A549 (cell line): ENCODE measurements at regions not wholly inside any gene's neighbourhood (a gene's known extent, or its start where the extent isn't known, plus 50 kb on each side); places are given as distances from the start of the nearest gene placed in this dataset.

Source experiments
- ATAC-seq, 2 experiments: fragments of 200-7000 bp in 1 of 2; fragments of >200 bp in 1 of 2; cut with Nextera tagmentation in 1 of 2; cut with Tn5 transposase in 1 of 2; 3 replicates each; pipeline versions ENCODE4 v1.8.0 to v1.9.1; 2018 to 2020; ENCODE audit warnings: mild to moderate bottlenecking in 1 of 2, moderate library complexity in 1 of 2
- CTCF ChIA-PET: fragments of 300-600 bp; sonication (Branson Sonifier 250); formaldehyde crosslinking; extraction: SDS; loops from one replicate; lab custom pipeline; 2021; ENCODE audit warnings: antibody characterized with exemption, inconsistent platforms; lab: Yijun Ruan, JAX
- POLR2A ChIA-PET: fragments of 350-600 bp; formaldehyde crosslinking; extraction: SDS; loops from one replicate; lab custom pipeline; 2021; ENCODE audit warnings: antibody characterized with exemption, inconsistent platforms; lab: Yijun Ruan, JAX
- DNase-seq, 2 experiments: peaks; one replicate each; pipeline versions ENCODE4 v3.0.0 to v3.0.0-alpha.2; 2011 to 2016; ENCODE audit warnings: low read depth in 1 of 2, low spot score in 1 of 2
- FAIRE-seq: peaks from 2 replicates; lab custom pipeline; 2011; peaks lifted over from hg19 to GRCh38; lab: Jason Lieb, UNC
- H3K27ac ChIP-seq, 2 experiments: fragments of >200 bp; sonication (Bioruptor Twin); formaldehyde crosslinking; 3 replicates each; pipeline ENCODE4 v1.5.1; 2016 to 2017
- H3K4me1 ChIP-seq: fragments of >200 bp; sonication (Bioruptor Twin); formaldehyde crosslinking; 3 replicates; pipeline ENCODE4 v1.6.1; 2016
- H3K4me2 ChIP-seq: fragments of >200 bp; sonication (Bioruptor Twin); formaldehyde crosslinking; 3 replicates; pipeline ENCODE4 v1.6.1; 2016
- H3K4me3 ChIP-seq: fragments of >200 bp; sonication (Bioruptor Twin); formaldehyde crosslinking; 3 replicates; pipeline ENCODE4 v1.5.1; 2016
- H3K9me3 ChIP-seq: fragments of >200 bp; sonication (Bioruptor Twin); formaldehyde crosslinking; 3 replicates; pipeline ENCODE4 v1.6.1; 2016
- BHLHE40 ChIP-seq: IDR thresholded peaks from 2 replicates; pipeline ENCODE4 v1.6.1; 2012; ENCODE audit warnings: low read depth, low read length, inconsistent platforms
- CBX8 ChIP-seq: fragments of 200-600 bp; sonication (generic); IDR thresholded peaks from 2 replicates; pipeline ENCODE4 v1.6.1; 2016
- CHD2 ChIP-seq: fragments of 150-350 bp; IDR thresholded peaks from 2 replicates; pipeline ENCODE4 v1.6.1; 2014; ENCODE audit warnings: low read length; ENCODE audit not compliant: partially characterized antibody
- EHMT2 ChIP-seq: fragments of 200-600 bp; sonication (generic); IDR thresholded peaks from 2 replicates; pipeline ENCODE4 v1.6.1; 2016; ENCODE audit warnings: antibody characterized with exemption, low read depth, mild to moderate bottlenecking, moderate library complexity
- FOSB ChIP-seq: fragments of 250-450 bp; sonication (Bioruptor Pico); IDR thresholded peaks from 2 replicates; pipeline ENCODE4 v1.5.0; 2020; ENCODE audit warnings: mild to moderate bottlenecking, moderate library complexity
- HEYL ChIP-seq: fragments of 250-450 bp; sonication (Bioruptor Pico); IDR thresholded peaks from 2 replicates; pipeline ENCODE4 v1.8.0; 2021; ENCODE audit warnings: mild to moderate bottlenecking, moderate library complexity
- HOXB13 ChIP-seq: fragments of 250-450 bp; sonication (Bioruptor Pico); IDR thresholded peaks from 2 replicates; pipeline ENCODE4 v1.5.0; 2020; ENCODE audit warnings: low read depth, mild to moderate bottlenecking, moderate library complexity
- HOXB5 ChIP-seq: fragments of 250-450 bp; sonication (Bioruptor Pico); IDR thresholded peaks from 2 replicates; pipeline ENCODE4 v1.5.0; 2020; ENCODE audit warnings: mild to moderate bottlenecking, moderate library complexity
- JUN ChIP-seq, 2 experiments: fragments of >200 bp; sonication (Bioruptor Twin); formaldehyde crosslinking; IDR thresholded peaks; 2 replicates in 1 of 2; 3 replicates in 1 of 2; pipeline ENCODE4 v1.6.1; 2016 to 2017
- KDM1A ChIP-seq: fragments of 200-600 bp; sonication (generic); IDR thresholded peaks from 2 replicates; pipeline ENCODE4 v1.6.1; 2016; ENCODE audit warnings: low read depth, mild to moderate bottlenecking
- KDM5A ChIP-seq: fragments of 200-600 bp; sonication (generic); IDR thresholded peaks from 2 replicates; pipeline ENCODE4 v1.6.1; 2016; ENCODE audit warnings: antibody characterized with exemption, mild to moderate bottlenecking
- MAFK ChIP-seq: fragments of 450-650 bp; IDR thresholded peaks from 2 replicates; pipeline ENCODE4 v1.6.1; 2014; ENCODE audit not compliant: partially characterized antibody
- MAZ ChIP-seq: fragments of 150-350 bp; IDR thresholded peaks from 2 replicates; pipeline ENCODE4 v1.6.1; 2014; ENCODE audit warnings: antibody characterized with exemption, low read depth, low read length, borderline replicate concordance
- MYC ChIP-seq: IDR thresholded peaks from 2 replicates; pipeline ENCODE4 v1.6.1; 2012; ENCODE audit warnings: mild to moderate bottlenecking, inconsistent platforms, low read length, improper control_type of control experiment, borderline replicate concordance
- NFE2L2 ChIP-seq: fragments of 150-350 bp; conservative IDR thresholded peaks from 2 replicates; pipeline ENCODE4 v1.6.1; 2014; ENCODE audit warnings: low read length
- NR3C1 ChIP-seq: fragments of >200 bp; sonication (Bioruptor Twin); formaldehyde crosslinking; IDR thresholded peaks from 3 replicates; pipeline ENCODE4 v1.6.1; 2017
- PHF8 ChIP-seq: fragments of 200-600 bp; sonication (generic); IDR thresholded peaks from 2 replicates; pipeline ENCODE4 v1.6.1; 2016; ENCODE audit warnings: low read depth, mild to moderate bottlenecking, antibody characterized with exemption, moderate library complexity, borderline replicate concordance
- RAD21 ChIP-seq, 2 experiments: fragments of >200 bp in 1 of 2; sonication (Bioruptor Twin) in 1 of 2; formaldehyde crosslinking in 1 of 2; IDR thresholded peaks in 1 of 2; conservative IDR thresholded peaks in 1 of 2; 2 replicates in 1 of 2; 3 replicates in 1 of 2; pipeline ENCODE4 v1.6.1; 2012 to 2018; ENCODE audit warnings: inconsistent platforms in 1 of 2
- RARB ChIP-seq: fragments of 250-450 bp; sonication (Bioruptor Pico); IDR thresholded peaks from 2 replicates; pipeline ENCODE4 v1.8.0; 2021; ENCODE audit warnings: mild to moderate bottlenecking, moderate library complexity
- RCOR1 ChIP-seq: fragments of 150-350 bp; IDR thresholded peaks from 2 replicates; pipeline ENCODE4 v1.6.1; 2014; ENCODE audit warnings: antibody characterized with exemption, low read length, low read depth
- SREBF2 ChIP-seq: fragments of 450-650 bp; IDR thresholded peaks from 2 replicates; pipeline ENCODE4 v1.6.1; 2014; ENCODE audit warnings: mild to moderate bottlenecking, moderate library complexity
- TP53 ChIP-seq: fragments of 250-450 bp; sonication (Bioruptor Pico); IDR thresholded peaks from 2 replicates; pipeline ENCODE4 v1.5.0; 2021; ENCODE audit warnings: mild to moderate bottlenecking, moderate library complexity
- ZC3H11A ChIP-seq: fragments of 450-650 bp; IDR thresholded peaks from 2 replicates; pipeline ENCODE4 v1.6.1; 2014; ENCODE audit warnings: antibody characterized with exemption, mild to moderate bottlenecking
- ZFP36 ChIP-seq: fragments of 450-650 bp; IDR thresholded peaks from 2 replicates; pipeline ENCODE4 v1.6.1; 2014; ENCODE audit warnings: borderline replicate concordance; ENCODE audit not compliant: partially characterized antibody
- ZSCAN20 ChIP-seq: fragments of 250-450 bp; sonication (Bioruptor Pico); IDR thresholded peaks from 2 replicates; pipeline ENCODE4 v1.8.0; 2022; ENCODE audit warnings: mild to moderate bottlenecking, moderate library complexity
- WGBS: methylation state at CpG from one replicate; pipeline ENCODE4 v1.1.6; 2017; ENCODE audit errors: missing lambda C conversion rate; 5-methylcytosine and 5-hydroxymethylcytosine counted together
- TF ChIP-seq, protein P1 (sequence below): IDR thresholded peaks from 2 replicates; pipeline ENCODE4 v1.6.1; 2012
- TF ChIP-seq, protein P2 (sequence below): fragments of 150-350 bp; IDR thresholded peaks from 2 replicates; pipeline ENCODE4 v1.6.1; 2014; ENCODE audit warnings: low read depth, mild to moderate bottlenecking, low read length
- TF ChIP-seq, protein P3 (sequence below): fragments of 250-450 bp; sonication (Bioruptor Pico); IDR thresholded peaks from 2 replicates; pipeline ENCODE4 v1.5.0; 2020; ENCODE audit warnings: low read depth, mild to moderate bottlenecking, moderate library complexity
- TF ChIP-seq, protein P4 (sequence below): fragments of >200 bp; sonication (Bioruptor Twin); formaldehyde crosslinking; IDR thresholded peaks from 3 replicates; pipeline ENCODE4 v1.5.1; 2016
- TF ChIP-seq, protein P5 (sequence below): fragments of 450-650 bp; IDR thresholded peaks from 2 replicates; pipeline ENCODE4 v1.6.1; 2014; ENCODE audit warnings: antibody characterized with exemption
- TF ChIP-seq, protein P6 (sequence below): fragments of 250-450 bp; sonication (Bioruptor Pico); IDR thresholded peaks from 2 replicates; pipeline ENCODE4 v1.5.0; 2021; ENCODE audit warnings: mild to moderate bottlenecking, moderate library complexity, borderline replicate concordance

DNA sequence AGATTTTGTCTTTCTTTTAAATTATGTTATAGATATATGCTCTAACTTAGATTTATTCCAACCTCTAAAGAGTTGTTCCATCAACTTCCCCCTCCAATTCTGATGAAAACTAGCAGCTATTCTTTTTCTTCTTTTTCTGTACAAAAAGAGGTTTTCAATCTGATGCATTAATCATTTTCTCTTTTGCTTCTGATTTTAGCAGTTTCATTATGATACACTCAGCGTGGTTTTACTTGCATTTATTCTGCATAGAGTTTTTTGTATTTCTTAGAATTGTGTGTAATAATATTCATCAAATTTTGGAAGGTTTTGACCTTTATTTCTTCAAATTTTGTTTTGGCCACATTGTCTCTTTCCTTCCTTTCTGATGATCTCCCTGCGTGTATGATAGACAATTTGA lies 968.1 kb upstream of the CDH18 start:
- no peak for FAIRE-seq
- H3K4me3 ChIP-seq, result no peak overlapping the region
- H3K4me1 ChIP-seq, result no peaks in the 10 kb centered on the region
- no peak overlapping the region for H3K4me2 ChIP-seq
- no peaks in the 10 kb centered on the region for H3K9me3 ChIP-seq
- H3K27ac ChIP-seq, result no peak overlapping the region
- ChIA-PET POLR2A (no interaction called here), CTCF (no interaction called here)
- no peak for DNase-seq
- WGBS, result 22% methylated on average over 2 of the region's 2 CpGs
- no peak for ATAC-seq
- TF ChIP-seq HEYL (CRISPR knock-in tag) (no peak), ZSCAN20 (no peak), JUN (IDR thresholded peaks at IDR 0.05) (no peak), TP53 (CRISPR knock-in tag) (no peak), NR3C1 (no peak), RARB (CRISPR knock-in tag) (no peak), CHD2 (no peak), NFE2L2 (no peak), RCOR1 (no peak), SREBF2 (no peak), FOSB (CRISPR knock-in tag) (no peak), KDM5A (no peak), KDM1A (no peak), HOXB5 (CRISPR knock-in tag) (no peak), RAD21 (conservative IDR thresholded peaks at IDR 0.05 in 1 of 2, IDR thresholded peaks at IDR 0.05 in 1 of 2) (no peak)
- TF ChIP-seq, protein P1, sequence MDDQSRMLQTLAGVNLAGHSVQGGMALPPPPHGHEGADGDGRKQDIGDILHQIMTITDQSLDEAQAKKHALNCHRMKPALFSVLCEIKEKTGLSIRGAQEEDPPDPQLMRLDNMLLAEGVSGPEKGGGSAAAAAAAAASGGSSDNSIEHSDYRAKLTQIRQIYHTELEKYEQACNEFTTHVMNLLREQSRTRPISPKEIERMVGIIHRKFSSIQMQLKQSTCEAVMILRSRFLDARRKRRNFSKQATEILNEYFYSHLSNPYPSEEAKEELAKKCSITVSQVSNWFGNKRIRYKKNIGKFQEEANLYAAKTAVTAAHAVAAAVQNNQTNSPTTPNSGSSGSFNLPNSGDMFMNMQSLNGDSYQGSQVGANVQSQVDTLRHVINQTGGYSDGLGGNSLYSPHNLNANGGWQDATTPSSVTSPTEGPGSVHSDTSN, result no peak
- TF ChIP-seq, protein P2, sequence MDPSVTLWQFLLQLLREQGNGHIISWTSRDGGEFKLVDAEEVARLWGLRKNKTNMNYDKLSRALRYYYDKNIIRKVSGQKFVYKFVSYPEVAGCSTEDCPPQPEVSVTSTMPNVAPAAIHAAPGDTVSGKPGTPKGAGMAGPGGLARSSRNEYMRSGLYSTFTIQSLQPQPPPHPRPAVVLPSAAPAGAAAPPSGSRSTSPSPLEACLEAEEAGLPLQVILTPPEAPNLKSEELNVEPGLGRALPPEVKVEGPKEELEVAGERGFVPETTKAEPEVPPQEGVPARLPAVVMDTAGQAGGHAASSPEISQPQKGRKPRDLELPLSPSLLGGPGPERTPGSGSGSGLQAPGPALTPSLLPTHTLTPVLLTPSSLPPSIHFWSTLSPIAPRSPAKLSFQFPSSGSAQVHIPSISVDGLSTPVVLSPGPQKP, result no peak
- TF ChIP-seq, protein P3, sequence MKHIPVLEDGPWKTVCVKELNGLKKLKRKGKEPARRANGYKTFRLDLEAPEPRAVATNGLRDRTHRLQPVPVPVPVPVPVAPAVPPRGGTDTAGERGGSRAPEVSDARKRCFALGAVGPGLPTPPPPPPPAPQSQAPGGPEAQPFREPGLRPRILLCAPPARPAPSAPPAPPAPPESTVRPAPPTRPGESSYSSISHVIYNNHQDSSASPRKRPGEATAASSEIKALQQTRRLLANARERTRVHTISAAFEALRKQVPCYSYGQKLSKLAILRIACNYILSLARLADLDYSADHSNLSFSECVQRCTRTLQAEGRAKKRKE (CRISPR knock-in tag), result no peak
- TF ChIP-seq, protein P4, sequence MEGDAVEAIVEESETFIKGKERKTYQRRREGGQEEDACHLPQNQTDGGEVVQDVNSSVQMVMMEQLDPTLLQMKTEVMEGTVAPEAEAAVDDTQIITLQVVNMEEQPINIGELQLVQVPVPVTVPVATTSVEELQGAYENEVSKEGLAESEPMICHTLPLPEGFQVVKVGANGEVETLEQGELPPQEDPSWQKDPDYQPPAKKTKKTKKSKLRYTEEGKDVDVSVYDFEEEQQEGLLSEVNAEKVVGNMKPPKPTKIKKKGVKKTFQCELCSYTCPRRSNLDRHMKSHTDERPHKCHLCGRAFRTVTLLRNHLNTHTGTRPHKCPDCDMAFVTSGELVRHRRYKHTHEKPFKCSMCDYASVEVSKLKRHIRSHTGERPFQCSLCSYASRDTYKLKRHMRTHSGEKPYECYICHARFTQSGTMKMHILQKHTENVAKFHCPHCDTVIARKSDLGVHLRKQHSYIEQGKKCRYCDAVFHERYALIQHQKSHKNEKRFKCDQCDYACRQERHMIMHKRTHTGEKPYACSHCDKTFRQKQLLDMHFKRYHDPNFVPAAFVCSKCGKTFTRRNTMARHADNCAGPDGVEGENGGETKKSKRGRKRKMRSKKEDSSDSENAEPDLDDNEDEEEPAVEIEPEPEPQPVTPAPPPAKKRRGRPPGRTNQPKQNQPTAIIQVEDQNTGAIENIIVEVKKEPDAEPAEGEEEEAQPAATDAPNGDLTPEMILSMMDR, result no peak

DNA sequence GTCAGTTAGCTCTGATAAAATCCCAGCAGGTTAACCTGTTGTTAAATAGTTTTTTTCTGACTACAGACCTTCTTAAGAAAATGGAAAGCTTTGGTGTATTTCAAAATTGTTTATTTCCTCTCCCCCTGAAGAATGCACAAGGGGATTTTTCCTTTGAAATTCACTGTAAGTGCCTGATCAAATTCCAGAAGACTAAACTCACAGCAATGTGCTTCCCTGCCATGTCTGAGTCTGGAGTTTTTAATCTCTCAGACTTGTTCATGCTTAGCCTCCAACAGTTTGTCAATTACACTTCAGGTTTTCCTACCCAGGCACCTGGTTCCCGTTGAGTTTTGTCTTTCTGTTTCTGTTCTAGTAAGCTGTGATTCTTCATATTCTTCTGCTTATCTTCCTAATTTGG lies 961.6 kb upstream of the CDH18 start:
- ATAC-seq (no peak), FAIRE-seq (no peak)
- TF ChIP-seq JUN (IDR thresholded peaks at IDR 0.05), result no peak
- no peak for TF ChIP-seq HOXB5 (CRISPR knock-in tag)
- no peak for TF ChIP-seq ZFP36
- TF ChIP-seq MYC, result no peak
- TF ChIP-seq SREBF2, result no peak
- TF ChIP-seq, protein P2, result no peak
- TF ChIP-seq MAFK, result no peak
- no peak for TF ChIP-seq CHD2
- no peak for TF ChIP-seq CBX8
- no peak for TF ChIP-seq ZC3H11A
- TF ChIP-seq EHMT2, result no peak
- no peak for TF ChIP-seq HOXB13 (CRISPR knock-in tag)
- TF ChIP-seq, protein P5, sequence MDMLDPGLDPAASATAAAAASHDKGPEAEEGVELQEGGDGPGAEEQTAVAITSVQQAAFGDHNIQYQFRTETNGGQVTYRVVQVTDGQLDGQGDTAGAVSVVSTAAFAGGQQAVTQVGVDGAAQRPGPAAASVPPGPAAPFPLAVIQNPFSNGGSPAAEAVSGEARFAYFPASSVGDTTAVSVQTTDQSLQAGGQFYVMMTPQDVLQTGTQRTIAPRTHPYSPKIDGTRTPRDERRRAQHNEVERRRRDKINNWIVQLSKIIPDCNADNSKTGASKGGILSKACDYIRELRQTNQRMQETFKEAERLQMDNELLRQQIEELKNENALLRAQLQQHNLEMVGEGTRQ, result no peak
- no peak for TF ChIP-seq RARB (CRISPR knock-in tag)
- TF ChIP-seq BHLHE40, result no peak
- no peak for TF ChIP-seq PHF8
- no peak for TF ChIP-seq RAD21 (conservative IDR thresholded peaks at IDR 0.05 in 1 of 2, IDR thresholded peaks at IDR 0.05 in 1 of 2)
- TF ChIP-seq MAZ, result no peak
- TF ChIP-seq, protein P6, sequence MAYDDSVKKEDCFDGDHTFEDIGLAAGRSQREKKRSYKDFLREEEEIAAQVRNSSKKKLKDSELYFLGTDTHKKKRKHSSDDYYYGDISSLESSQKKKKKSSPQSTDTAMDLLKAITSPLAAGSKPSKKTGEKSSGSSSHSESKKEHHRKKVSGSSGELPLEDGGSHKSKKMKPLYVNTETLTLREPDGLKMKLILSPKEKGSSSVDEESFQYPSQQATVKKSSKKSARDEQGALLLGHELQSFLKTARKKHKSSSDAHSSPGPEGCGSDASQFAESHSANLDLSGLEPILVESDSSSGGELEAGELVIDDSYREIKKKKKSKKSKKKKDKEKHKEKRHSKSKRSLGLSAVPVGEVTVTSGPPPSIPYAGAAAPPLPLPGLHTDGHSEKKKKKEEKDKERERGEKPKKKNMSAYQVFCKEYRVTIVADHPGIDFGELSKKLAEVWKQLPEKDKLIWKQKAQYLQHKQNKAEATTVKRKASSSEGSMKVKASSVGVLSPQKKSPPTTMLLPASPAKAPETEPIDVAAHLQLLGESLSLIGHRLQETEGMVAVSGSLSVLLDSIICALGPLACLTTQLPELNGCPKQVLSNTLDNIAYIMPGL, result no peak

More for the DNA sequence above, 961.6 kb upstream of the CDH18 start:
- no peak overlapping the region for H3K27ac ChIP-seq
- no peak overlapping the region for H3K4me3 ChIP-seq
- no peak for DNase-seq
- no peak overlapping the region for H3K4me2 ChIP-seq
- no peaks in the 10 kb centered on the region for H3K4me1 ChIP-seq
- ChIA-PET CTCF (no interaction called here), POLR2A (no interaction called here)
- no peaks in the 10 kb centered on the region for H3K9me3 ChIP-seq
- 3% methylated on average over 1 of the region's 1 CpG for WGBS
